Stimulated activated CD4-positive, alpha-beta T cell treated with anti-CD3 and anti-CD28 coated beads, TNF-alpha, amount 100 ng/mL, for 48 hours (primary cell): ENCODE measurements at regions not wholly inside any gene's neighbourhood (a gene's known extent, or its start where the extent isn't known, plus 50 kb on each side); places are given as distances from the start of the nearest gene placed in this dataset.

Experiments used
- DNase-seq, 3 donors: peaks; one replicate each; pipeline ENCODE4 v3.0.0-alpha.2; 2020; ENCODE audit warnings: low read depth in 3 of 3

GRCh38 chr13:34310539-34310938 lies 492.6 kb downstream of the RFC3 start:
- DNase-seq: no peak

- DNase-seq: no peak
These were observed 493.3 kb downstream of the RFC3 start for GRCh38 chr13:34311251-34311650.

- no peak for DNase-seq
These were observed 494.6 kb downstream of the RFC3 start for GRCh38 chr13:34312578-34312977.

DNA sequence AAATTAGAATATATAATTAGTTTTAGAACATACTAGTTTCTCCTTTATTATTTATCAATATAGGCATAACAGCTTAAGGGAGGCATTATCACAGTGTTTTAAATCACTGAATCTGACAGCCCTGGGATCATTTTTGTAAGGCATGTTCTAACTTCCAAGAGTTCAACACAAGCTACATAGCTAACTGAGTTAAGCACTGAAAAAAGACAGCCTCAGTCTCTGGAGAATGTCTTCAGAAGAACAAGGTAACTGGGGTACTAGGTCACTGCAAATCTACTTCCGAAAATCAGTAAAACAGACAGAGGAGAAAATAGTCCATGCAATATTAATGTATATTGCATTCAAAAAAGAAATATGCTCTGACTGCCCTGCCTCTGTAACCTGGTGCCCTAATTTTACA lies 502.1 kb downstream of the RFC3 start:
- no peak for DNase-seq

DNA sequence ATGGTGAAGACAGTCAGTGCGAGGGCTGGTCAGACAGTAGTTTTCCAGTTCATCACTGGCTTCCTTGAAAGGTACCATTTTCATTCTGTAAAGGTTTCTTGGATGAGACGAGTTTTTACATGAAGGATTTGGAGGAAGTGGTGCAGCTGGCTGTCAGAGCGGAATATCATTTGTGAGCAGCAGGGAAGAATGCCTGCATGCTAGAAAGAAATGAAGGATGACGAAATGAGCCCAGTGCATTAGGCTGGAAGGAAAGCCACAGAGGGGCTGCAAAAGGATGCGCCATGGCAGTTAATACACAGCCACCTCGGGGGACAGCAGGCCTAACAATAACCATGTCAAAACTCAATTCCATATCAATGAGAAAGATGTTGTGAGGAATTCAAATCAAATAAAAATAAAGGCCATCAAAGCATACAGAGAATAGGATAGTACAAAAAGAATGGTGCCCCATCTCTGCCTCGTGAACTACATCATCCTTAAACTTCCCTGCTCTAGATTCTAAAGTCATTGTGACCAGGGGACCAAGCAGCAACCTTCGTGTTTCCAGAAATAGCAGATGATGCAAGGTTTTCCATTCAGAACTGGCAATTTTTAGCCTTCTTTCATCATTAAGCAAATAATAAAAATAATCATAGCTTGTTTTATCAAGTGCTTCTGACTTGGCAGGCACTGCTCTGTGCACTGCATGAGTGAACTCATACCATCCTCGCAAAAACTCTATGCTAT lies 504.2 kb downstream of the RFC3 start:
- no peak for DNase-seq

GRCh38 chr13:34322743-34323074 lies 504.8 kb downstream of the RFC3 start:
- DNase-seq: no peak

DNA sequence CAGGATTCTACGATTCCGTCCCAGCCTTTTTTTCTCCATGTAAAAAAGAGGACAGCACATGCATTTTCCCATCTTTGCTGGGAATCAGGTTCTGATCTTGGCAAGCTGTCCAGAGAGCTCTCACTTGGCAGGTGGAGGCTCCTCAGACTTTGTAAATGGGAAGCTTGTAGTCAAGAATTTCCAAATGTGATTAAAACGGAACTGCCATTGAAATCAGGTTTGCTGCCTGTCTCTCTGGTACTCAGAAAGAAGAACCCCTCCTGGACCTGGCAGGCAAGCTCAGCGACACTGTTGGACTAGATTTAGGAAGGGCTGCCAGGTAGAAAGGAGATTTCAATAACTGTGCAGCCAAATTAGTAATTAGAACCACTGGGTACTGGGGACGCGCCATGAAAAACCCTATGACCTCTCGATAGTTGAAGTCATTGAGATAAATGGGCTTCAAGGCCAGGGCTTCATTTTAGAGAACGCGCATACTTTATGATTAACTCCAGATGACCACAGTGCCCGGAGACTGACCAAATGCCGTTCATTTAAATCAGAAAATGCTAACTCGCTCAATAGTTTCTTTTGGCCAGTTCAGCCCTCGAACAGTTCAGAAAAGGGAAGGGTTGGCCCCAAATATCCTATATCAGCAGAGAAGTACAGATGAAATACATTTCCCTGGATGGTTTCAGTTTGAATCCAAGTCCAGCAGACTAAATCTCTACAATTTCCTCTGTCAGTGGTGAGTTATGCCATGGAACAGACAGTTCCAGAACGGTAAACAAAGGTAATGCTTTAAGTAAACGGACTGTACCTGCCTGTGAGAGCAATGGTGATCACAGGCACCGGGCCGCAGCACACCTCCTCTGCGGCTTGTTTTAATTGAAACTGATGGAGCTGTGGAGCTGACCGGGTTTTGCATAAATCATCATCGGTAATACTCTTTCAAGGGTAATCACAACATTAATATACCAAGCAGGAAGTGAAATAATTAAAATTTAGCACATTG lies 517.4 kb downstream of the RFC3 start:
- no peak for DNase-seq

DNA sequence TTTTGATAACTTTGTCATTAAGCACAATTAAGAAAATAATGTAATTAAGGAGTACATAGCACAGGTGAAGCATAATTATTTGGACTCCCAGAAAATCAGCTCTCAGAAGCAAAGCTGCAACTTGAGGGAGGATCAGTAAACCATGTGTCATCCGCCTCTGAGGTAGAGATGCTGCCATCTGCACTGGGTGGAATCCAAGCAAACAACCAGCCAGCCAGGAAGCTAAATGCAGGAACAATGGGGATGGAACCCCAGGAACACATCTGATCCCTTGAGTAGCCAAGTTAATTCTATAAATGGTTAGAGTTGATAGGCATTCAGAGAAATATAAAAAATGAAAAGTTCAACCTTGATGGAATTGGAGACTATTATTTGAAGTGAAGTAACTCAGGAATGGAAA lies 520.2 kb downstream of the RFC3 start:
- no peak for DNase-seq

DNA sequence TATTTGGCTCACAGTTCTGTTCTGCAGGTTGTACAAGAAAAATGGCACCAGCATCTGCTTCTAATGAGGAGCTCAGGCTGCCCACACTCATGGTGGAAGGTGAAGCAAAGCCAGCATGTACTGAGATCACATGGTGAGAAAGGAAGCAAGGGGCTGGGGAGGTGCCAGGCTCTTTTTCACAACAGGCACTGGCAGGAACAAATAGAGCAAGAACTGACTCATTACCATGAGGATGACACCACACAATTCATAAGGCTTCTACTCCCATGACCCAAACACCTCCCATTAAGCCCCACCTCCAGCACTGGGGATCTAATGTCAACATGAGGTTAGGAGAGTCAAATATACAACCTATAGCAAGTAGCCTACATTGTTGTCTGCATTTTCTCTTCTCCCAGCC lies 522.6 kb downstream of the RFC3 start:
- no peak for DNase-seq

- no peak for DNase-seq
These were observed 525.5 kb downstream of the RFC3 start for GRCh38 chr13:34343413-34343940.

GRCh38 chr13:34344816-34345215 lies 526.9 kb downstream of the RFC3 start:
- DNase-seq: no peak

DNA sequence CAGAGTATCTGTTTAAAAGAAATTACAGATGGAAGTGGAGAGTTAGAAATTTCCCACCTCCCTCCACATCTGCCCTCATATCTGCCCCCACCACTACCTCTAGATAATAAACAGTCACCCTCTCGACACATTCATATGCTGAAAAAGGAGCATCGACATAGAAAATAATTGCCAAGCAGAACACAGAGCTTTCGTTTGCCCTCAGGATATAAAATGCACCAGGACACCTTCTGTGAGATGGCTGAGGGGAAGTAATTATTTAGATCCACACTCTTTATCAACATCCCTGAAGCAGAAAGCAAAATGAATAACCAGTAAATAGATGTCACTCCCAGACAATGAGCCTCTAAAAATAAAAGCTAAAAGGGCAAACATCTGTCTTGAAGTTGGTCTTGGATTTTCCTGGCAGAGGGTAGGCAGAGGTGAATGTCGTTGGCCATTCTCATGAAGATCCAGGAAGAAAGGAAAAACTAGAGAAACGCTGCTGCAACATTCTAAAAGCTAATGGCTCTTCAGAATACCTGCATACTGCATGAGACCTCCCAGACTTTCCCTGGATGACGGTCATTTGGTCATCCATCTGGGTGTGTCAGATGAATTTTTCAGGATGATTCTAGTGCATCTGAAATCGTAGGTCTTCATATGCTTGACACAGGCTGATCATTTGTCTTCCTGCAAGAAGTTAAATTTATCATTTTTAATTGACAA lies 527.5 kb downstream of the RFC3 start:
- no peak for DNase-seq

DNA sequence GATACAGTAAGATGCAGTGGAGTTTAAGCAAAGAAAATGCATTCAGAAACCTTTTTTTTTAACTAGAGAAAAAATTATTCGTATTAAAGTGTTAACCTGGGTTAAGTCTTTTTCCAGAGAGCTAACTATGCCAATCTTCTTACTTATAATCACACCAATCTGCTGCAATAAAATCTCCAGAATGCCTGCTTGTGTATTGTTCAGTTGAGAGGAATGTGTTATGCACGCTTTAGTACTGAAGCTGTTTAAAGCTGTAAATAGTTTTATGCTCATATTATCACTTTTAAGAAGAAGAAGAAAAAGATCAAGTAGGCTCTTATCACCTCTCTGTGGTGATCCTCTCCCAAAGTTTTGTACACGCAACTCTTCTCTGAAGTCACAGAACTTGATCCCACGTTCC lies 528.7 kb downstream of the RFC3 start:
- DNase-seq: no peak

- DNase-seq: no peak
These were observed 530.0 kb downstream of the RFC3 start for GRCh38 chr13:34347784-34348573.

GRCh38 chr13:34349091-34349722 lies 531.3 kb downstream of the RFC3 start:
- no peak for DNase-seq

DNA sequence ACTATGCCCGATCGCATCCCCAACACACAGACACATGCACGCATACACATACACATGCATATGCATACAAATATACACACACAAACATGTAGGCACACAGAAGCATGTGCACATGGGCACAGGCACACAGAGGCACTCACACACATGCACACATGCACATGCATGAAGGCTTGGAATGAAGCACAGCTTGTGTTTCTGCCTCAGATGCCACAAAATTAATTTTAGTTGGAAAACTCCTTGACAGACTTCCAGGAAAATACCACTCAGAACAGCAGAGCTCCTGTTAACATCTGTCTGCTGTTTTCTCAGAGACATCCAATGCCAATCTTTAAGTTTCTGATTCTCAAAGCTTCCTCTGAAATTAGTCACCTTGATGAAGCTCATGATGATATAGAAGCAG lies 532.7 kb downstream of the RFC3 start:
- no peak for DNase-seq

- no peak for DNase-seq
These were observed 533.2 kb downstream of the RFC3 start for GRCh38 chr13:34351134-34351533.

GRCh38 chr13:34352958-34353357 lies 535.0 kb downstream of the RFC3 start:
- DNase-seq: no peak

- DNase-seq: no peak
These were observed 538.9 kb downstream of the RFC3 start for GRCh38 chr13:34356686-34357434.
